ENCODE measurements at regions not wholly inside any gene's neighbourhood (a gene's known extent, or its start where the extent isn't known, plus 50 kb on each side); places are given as distances from the start of the nearest gene placed in this dataset.

GRCh38 chr4:108391701-108392455 lies 223.1 kb upstream of the LEF1 start:
- Histone ChIP-seq H3K27ac (no peak overlapping the region), H3K4me1 (ENCODE audit: insufficient read depth) (no peaks in the 10 kb centered on the region), H3K36me3 (ENCODE audit: low read depth) (no peaks in the 10 kb centered on the region), H2AFZ (no peak overlapping the region), H3K4me2 (ENCODE audit: unreplicated experiment) (no peak overlapping the region), H3K4me3 (no peak overlapping the region), H3K9ac (no peak overlapping the region), H3K27me3 (replicated peaks; ENCODE audit: insufficient read depth) (peaks cover 35% of the 10 kb centered on the region), H4K20me1 (ENCODE audit: insufficient read depth) (no peaks in the 10 kb centered on the region), H3F3A (ENCODE audit: insufficient read depth) (no peaks in the 10 kb centered on the region), H3K9me3 (ENCODE audit: low read depth) (no peaks in the 10 kb centered on the region), H3K9me2 (ENCODE audit: insufficient read depth) (no peaks in the 10 kb centered on the region), H3K79me2 (ENCODE audit: insufficient read depth) (no peaks in the 10 kb centered on the region)
- TF ChIP-seq EZH2phosphoT487 (IDR thresholded peaks at IDR 0.05; ENCODE audit: insufficient read depth, low read depth) (no peak), EZH2 (IDR thresholded peaks at IDR 0.05; ENCODE audit: insufficient read depth, poor library complexity, severe bottlenecking) (no peak)
- 30 to 37% methylated on average over 3 of the region's 3 CpGs for WGBS, 2 experiments (ENCODE audit: low coverage in 1 of 2, low lambda C conversion rate in 2 of 2, missing lambda C conversion rate in 2 of 2)
- no peak for DNase-seq
- in situ Hi-C loops (cut with MboI) = no loop called here

- Histone ChIP-seq H3K79me2 (ENCODE audit: insufficient read depth) (no peaks in the 10 kb centered on the region), H3K4me3 (no peak overlapping the region), H3K9ac (no peak overlapping the region), H3F3A (ENCODE audit: insufficient read depth) (no peaks in the 10 kb centered on the region), H3K4me1 (ENCODE audit: insufficient read depth) (no peaks in the 10 kb centered on the region), H3K36me3 (ENCODE audit: low read depth) (no peaks in the 10 kb centered on the region), H3K4me2 (ENCODE audit: unreplicated experiment) (no peak overlapping the region), H2AFZ (no peak overlapping the region), H3K27ac (no peak overlapping the region), H3K9me2 (ENCODE audit: insufficient read depth) (no peaks in the 10 kb centered on the region), H4K20me1 (ENCODE audit: insufficient read depth) (no peaks in the 10 kb centered on the region), H3K27me3 (replicated peaks; ENCODE audit: insufficient read depth) (peaks cover 38% of the 10 kb centered on the region), H3K9me3 (ENCODE audit: low read depth) (no peaks in the 10 kb centered on the region)
- no peak for TF ChIP-seq EZH2phosphoT487 (IDR thresholded peaks at IDR 0.05; ENCODE audit: insufficient read depth, low read depth)
- no peak for TF ChIP-seq EZH2 (IDR thresholded peaks at IDR 0.05; ENCODE audit: insufficient read depth, poor library complexity, severe bottlenecking)
- DNase-seq = no peak
- 36 to 37% methylated on average over 2 of the region's 2 CpGs for WGBS, 2 experiments (ENCODE audit: low coverage in 1 of 2, low lambda C conversion rate in 2 of 2, missing lambda C conversion rate in 2 of 2)
- in situ Hi-C loops (cut with MboI) = no loop called here
These were observed 216.3 kb upstream of the LEF1 start for GRCh38 chr4:108385076-108385475.

GRCh38 chr4:108384544-108384943 lies 215.8 kb upstream of the LEF1 start:
- DNase-seq = no peak
- Histone ChIP-seq H3K9me3 (ENCODE audit: low read depth) (no peaks in the 10 kb centered on the region), H2AFZ (no peak overlapping the region)

GRCh38 chr4:108383157-108383556 lies 214.4 kb upstream of the LEF1 start:
- Histone ChIP-seq H3K79me2 (ENCODE audit: insufficient read depth) (no peaks in the 10 kb centered on the region), H3F3A (ENCODE audit: insufficient read depth) (no peaks in the 10 kb centered on the region), H3K9ac (no peak overlapping the region), H3K4me2 (ENCODE audit: unreplicated experiment) (no peak overlapping the region), H3K4me1 (ENCODE audit: insufficient read depth) (no peaks in the 10 kb centered on the region), H3K27me3 (replicated peaks; ENCODE audit: insufficient read depth) (peaks cover 50% of the 10 kb centered on the region), H4K20me1 (ENCODE audit: insufficient read depth) (no peaks in the 10 kb centered on the region), H2AFZ (no peak overlapping the region), H3K27ac (no peak overlapping the region), H3K9me3 (ENCODE audit: low read depth) (no peaks in the 10 kb centered on the region), H3K4me3 (no peak overlapping the region), H3K36me3 (ENCODE audit: low read depth) (no peaks in the 10 kb centered on the region), H3K9me2 (ENCODE audit: insufficient read depth) (no peaks in the 10 kb centered on the region)
- 25 to 40% methylated on average over 2 to 4 of the region's 4 CpGs for WGBS, 2 experiments (ENCODE audit: low coverage in 1 of 2, low lambda C conversion rate in 2 of 2, missing lambda C conversion rate in 2 of 2)
- in situ Hi-C loops (cut with MboI) = no loop called here
- DNase-seq = no peak
- TF ChIP-seq EZH2phosphoT487 (IDR thresholded peaks at IDR 0.05; ENCODE audit: insufficient read depth, low read depth) (no peak), EZH2 (IDR thresholded peaks at IDR 0.05; ENCODE audit: insufficient read depth, poor library complexity, severe bottlenecking) (no peak)

More at GRCh38 chr4:108384544-108384943, 215.8 kb upstream of the LEF1 start:
- TF ChIP-seq EZH2 (IDR thresholded peaks at IDR 0.05; ENCODE audit: insufficient read depth, poor library complexity, severe bottlenecking) (no peak), EZH2phosphoT487 (IDR thresholded peaks at IDR 0.05; ENCODE audit: insufficient read depth, low read depth) (no peak)
- Histone ChIP-seq H3K27ac (no peak overlapping the region), H3F3A (ENCODE audit: insufficient read depth) (no peaks in the 10 kb centered on the region), H3K9ac (no peak overlapping the region), H3K4me1 (ENCODE audit: insufficient read depth) (no peaks in the 10 kb centered on the region), H3K4me3 (no peak overlapping the region), H3K79me2 (ENCODE audit: insufficient read depth) (no peaks in the 10 kb centered on the region), H3K4me2 (ENCODE audit: unreplicated experiment) (no peak overlapping the region), H3K9me2 (ENCODE audit: insufficient read depth) (no peaks in the 10 kb centered on the region), H4K20me1 (ENCODE audit: insufficient read depth) (no peaks in the 10 kb centered on the region), H3K36me3 (ENCODE audit: low read depth) (no peaks in the 10 kb centered on the region), H3K27me3 (replicated peaks; ENCODE audit: insufficient read depth) (peaks cover 43% of the 10 kb centered on the region)
- in situ Hi-C loops (cut with MboI) = no loop called here
- WGBS, 2 experiments (ENCODE audit: low coverage in 1 of 2, low lambda C conversion rate in 2 of 2, missing lambda C conversion rate in 2 of 2) = 52 to 64% methylated on average over 1 of the region's 1 CpG
